K562 (cell line): ENCODE measurements at regions not wholly inside any gene's neighbourhood (a gene's known extent, or its start where the extent isn't known, plus 50 kb on each side); places are given as distances from the start of the nearest gene placed in this dataset.

Experiments
- CC2D1A ChIP-seq: fragments of 450-650 bp; IDR thresholded peaks from 2 replicates; pipeline ENCODE4 v1.6.1; 2017; ENCODE audit warnings: mild to moderate bottlenecking
- CTCFL ChIP-seq: IDR thresholded peaks from 2 replicates; pipeline ENCODE4 v1.6.1; 2011; ENCODE audit warnings: borderline replicate concordance, low read depth, mild to moderate bottlenecking, moderate library complexity, low read length; ENCODE audit not compliant: insufficient read depth, poor library complexity, severe bottlenecking
- ELF4 ChIP-seq: fragments of 450-650 bp; formaldehyde crosslinking; IDR thresholded peaks from 2 replicates; pipeline ENCODE4 v1.4.0; 2022; ENCODE audit warnings: missing genetic modification characterization
- EP300 ChIP-seq: IDR thresholded peaks from 2 replicates; pipeline ENCODE4 v1.6.1; 2012; ENCODE audit warnings: low read length, improper control_type of control experiment
- HMGN3 ChIP-seq: IDR thresholded peaks from 2 replicates; pipeline ENCODE4 v1.6.1; 2011; ENCODE audit warnings: borderline replicate concordance, low read depth, mild to moderate bottlenecking, mixed read lengths, low read length; ENCODE audit not compliant: insufficient read length; ENCODE audit errors: extremely low read depth
- HNRNPK ChIP-seq: fragments of 200-400 bp; formaldehyde crosslinking; IDR thresholded peaks from one replicate; pipeline ENCODE4 v1.6.1; 2018; ENCODE audit warnings: mild to moderate bottlenecking, low read depth, low read length; ENCODE audit not compliant: poor library complexity, severe bottlenecking
- KAT8 ChIP-seq: fragments of 450-650 bp; IDR thresholded peaks from 2 replicates; pipeline ENCODE4 v1.6.1; 2016; ENCODE audit warnings: low read depth, mild to moderate bottlenecking
- KLF10 ChIP-seq: fragments of 250-450 bp; sonication (Bioruptor Pico); IDR thresholded peaks from 2 replicates; pipeline ENCODE4 v1.6.1; 2021; ENCODE audit warnings: matching md5 sums
- L3MBTL2 ChIP-seq: fragments of 450-650 bp; IDR thresholded peaks from 2 replicates; pipeline ENCODE4 v1.6.1; 2016; ENCODE audit warnings: mild to moderate bottlenecking, moderate library complexity
- MEF2A ChIP-seq: IDR thresholded peaks from 2 replicates; pipeline ENCODE4 v1.6.1; 2011; ENCODE audit warnings: low read depth, mild to moderate bottlenecking, low read length, moderate library complexity; ENCODE audit not compliant: control insufficient read depth
- POLR2B ChIP-seq: fragments of 450-650 bp; IDR thresholded peaks from 2 replicates; pipeline ENCODE4 v1.6.1; 2018; ENCODE audit warnings: low read depth; ENCODE audit not compliant: partially characterized antibody
- ZBTB1 ChIP-seq: sonication (generic); formaldehyde crosslinking; IDR thresholded peaks from 2 replicates; pipeline ENCODE4 v1.8.1; 2023; ENCODE audit warnings: missing genetic modification reagents, low read depth, mild to moderate bottlenecking, borderline replicate concordance
- TF ChIP-seq, protein P1 (sequence below), 2 experiments: fragments of 450-650 bp; formaldehyde crosslinking in 1 of 2; IDR thresholded peaks; 2 replicates each; pipeline versions ENCODE4 v1.4.0 to v1.6.1; 2014 to 2020; ENCODE audit warnings: mild to moderate bottlenecking in 2 of 2, borderline replicate concordance in 1 of 2, low read depth in 1 of 2
- TF ChIP-seq, protein P2 (sequence below): IDR thresholded peaks from 3 replicates; pipeline ENCODE4 v1.6.1; 2011; ENCODE audit warnings: borderline replicate concordance, mild to moderate bottlenecking; ENCODE audit not compliant: insufficient read length, insufficient read depth
- TF ChIP-seq, protein P3 (sequence below): fragments of 250-450 bp; sonication (Bioruptor Pico); IDR thresholded peaks from 2 replicates; pipeline ENCODE4 v1.5.0; 2021

DNA sequence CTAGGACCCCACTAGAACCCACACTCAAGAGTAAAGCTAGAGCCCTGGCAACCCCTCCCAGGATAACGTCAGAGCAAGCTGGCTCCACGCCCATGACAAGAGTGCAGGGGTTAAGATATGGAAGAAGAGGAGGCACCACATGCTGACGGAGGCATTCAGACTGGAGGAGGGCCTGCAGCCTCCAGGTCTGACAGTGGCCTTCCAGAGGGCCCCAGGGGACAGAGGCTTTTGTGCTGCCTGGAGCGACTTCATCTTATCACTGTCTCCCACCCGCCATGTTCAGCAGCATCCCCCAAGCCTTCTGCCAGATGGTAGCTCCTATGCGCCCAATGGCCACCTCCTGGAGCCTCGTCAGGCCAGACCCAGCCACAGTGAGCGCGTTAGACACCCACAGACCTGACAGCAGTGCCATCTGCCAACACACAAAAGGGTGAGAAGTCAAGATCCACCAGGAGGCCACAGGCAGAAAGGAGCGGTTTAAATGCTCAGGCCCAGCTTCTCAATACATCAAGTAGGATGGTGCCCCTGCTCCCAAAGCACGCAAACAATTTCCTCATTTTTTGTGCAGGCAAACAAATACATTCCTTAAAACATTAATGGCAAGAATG lies 65.8 kb downstream of the C5orf15 start (continued):
- TF ChIP-seq, protein P1, sequence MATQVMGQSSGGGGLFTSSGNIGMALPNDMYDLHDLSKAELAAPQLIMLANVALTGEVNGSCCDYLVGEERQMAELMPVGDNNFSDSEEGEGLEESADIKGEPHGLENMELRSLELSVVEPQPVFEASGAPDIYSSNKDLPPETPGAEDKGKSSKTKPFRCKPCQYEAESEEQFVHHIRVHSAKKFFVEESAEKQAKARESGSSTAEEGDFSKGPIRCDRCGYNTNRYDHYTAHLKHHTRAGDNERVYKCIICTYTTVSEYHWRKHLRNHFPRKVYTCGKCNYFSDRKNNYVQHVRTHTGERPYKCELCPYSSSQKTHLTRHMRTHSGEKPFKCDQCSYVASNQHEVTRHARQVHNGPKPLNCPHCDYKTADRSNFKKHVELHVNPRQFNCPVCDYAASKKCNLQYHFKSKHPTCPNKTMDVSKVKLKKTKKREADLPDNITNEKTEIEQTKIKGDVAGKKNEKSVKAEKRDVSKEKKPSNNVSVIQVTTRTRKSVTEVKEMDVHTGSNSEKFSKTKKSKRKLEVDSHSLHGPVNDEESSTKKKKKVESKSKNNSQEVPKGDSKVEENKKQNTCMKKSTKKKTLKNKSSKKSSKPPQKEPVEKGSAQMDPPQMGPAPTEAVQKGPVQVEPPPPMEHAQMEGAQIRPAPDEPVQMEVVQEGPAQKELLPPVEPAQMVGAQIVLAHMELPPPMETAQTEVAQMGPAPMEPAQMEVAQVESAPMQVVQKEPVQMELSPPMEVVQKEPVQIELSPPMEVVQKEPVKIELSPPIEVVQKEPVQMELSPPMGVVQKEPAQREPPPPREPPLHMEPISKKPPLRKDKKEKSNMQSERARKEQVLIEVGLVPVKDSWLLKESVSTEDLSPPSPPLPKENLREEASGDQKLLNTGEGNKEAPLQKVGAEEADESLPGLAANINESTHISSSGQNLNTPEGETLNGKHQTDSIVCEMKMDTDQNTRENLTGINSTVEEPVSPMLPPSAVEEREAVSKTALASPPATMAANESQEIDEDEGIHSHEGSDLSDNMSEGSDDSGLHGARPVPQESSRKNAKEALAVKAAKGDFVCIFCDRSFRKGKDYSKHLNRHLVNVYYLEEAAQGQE (IDR thresholded peaks at IDR 0.05; ENCODE audit: borderline replicate concordance), result no peak
- TF ChIP-seq, protein P1 (CRISPR knock-in tag; IDR thresholded peaks at IDR 0.05; ENCODE audit: low read depth), result no peak
- TF ChIP-seq L3MBTL2, result peak; percentile 61; the same call in 1 of the 2 replicates
- TF ChIP-seq, protein P2, sequence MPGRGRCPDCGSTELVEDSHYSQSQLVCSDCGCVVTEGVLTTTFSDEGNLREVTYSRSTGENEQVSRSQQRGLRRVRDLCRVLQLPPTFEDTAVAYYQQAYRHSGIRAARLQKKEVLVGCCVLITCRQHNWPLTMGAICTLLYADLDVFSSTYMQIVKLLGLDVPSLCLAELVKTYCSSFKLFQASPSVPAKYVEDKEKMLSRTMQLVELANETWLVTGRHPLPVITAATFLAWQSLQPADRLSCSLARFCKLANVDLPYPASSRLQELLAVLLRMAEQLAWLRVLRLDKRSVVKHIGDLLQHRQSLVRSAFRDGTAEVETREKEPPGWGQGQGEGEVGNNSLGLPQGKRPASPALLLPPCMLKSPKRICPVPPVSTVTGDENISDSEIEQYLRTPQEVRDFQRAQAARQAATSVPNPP, result no peak
- no peak for TF ChIP-seq HMGN3
- no peak for TF ChIP-seq KAT8
- 0 out of 2 replicates have a peak, but pooled peaks have one; percentile 45 for TF ChIP-seq ELF4
- no peak; the same call in 1 of the 2 replicates for TF ChIP-seq EP300
- TF ChIP-seq MEF2A, result no peak
- TF ChIP-seq CTCFL, result no peak
- TF ChIP-seq KLF10, result no peak
- TF ChIP-seq ZBTB1 (CRISPR knock-in tag), result no peak
- no peak; the same call in 1 of the 2 replicates for TF ChIP-seq CC2D1A
- no peak for TF ChIP-seq POLR2B
- TF ChIP-seq HNRNPK, result no peak
- TF ChIP-seq, protein P3, sequence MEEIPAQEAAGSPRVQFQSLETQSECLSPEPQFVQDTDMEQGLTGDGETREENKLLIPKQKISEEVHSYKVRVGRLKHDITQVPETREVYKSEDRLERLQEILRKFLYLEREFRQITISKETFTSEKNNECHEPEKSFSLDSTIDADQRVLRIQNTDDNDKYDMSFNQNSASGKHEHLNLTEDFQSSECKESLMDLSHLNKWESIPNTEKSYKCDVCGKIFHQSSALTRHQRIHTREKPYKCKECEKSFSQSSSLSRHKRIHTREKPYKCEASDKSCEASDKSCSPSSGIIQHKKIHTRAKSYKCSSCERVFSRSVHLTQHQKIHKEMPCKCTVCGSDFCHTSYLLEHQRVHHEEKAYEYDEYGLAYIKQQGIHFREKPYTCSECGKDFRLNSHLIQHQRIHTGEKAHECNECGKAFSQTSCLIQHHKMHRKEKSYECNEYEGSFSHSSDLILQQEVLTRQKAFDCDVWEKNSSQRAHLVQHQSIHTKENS (CRISPR knock-in tag), result no peak
